ENCODE measurements at regions not wholly inside any gene's neighbourhood (a gene's known extent, or its start where the extent isn't known, plus 50 kb on each side); places are given as distances from the start of the nearest gene placed in this dataset.

DNA sequence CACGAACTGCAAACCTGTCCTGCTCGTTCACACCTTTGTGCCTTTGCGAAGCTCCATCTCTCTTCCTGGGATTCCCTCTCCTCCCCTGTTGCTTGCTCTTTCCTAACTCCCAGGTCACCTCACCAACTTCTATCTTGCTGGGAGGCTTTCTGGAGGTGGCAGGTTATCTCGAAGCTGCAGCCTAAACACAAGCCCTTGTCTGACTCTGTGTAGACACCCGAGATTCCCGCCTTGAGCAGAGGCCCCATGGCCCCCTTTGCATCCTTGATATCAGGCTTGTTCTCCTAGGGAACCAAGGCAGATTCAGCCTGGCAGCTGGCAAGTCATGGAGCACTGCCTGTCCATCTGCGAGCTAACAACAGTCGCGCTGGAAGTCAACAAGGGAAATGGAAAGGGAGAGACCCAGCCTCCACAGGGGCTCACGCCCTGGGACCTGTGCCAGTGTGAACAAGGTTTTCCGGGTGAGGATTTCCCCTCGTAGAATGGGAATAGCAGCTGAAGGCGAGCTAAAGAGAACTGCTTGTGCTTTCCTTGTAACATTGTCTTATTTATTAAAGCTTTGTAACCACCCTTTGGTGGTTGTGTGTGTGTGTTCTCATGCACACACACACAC lies 109.5 kb upstream of the JUN start:
- TF ChIP-seq, protein P1, sequence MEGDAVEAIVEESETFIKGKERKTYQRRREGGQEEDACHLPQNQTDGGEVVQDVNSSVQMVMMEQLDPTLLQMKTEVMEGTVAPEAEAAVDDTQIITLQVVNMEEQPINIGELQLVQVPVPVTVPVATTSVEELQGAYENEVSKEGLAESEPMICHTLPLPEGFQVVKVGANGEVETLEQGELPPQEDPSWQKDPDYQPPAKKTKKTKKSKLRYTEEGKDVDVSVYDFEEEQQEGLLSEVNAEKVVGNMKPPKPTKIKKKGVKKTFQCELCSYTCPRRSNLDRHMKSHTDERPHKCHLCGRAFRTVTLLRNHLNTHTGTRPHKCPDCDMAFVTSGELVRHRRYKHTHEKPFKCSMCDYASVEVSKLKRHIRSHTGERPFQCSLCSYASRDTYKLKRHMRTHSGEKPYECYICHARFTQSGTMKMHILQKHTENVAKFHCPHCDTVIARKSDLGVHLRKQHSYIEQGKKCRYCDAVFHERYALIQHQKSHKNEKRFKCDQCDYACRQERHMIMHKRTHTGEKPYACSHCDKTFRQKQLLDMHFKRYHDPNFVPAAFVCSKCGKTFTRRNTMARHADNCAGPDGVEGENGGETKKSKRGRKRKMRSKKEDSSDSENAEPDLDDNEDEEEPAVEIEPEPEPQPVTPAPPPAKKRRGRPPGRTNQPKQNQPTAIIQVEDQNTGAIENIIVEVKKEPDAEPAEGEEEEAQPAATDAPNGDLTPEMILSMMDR (IDR thresholded peaks at IDR 0.05): no peak
- TF ChIP-seq POLR2A (IDR thresholded peaks at IDR 0.05): no peak

All from uterus (tissue), 2 donors.